ENCODE measurements at regions not wholly inside any gene's neighbourhood (a gene's known extent, or its start where the extent isn't known, plus 50 kb on each side); places are given as distances from the start of the nearest gene placed in this dataset.

DNA sequence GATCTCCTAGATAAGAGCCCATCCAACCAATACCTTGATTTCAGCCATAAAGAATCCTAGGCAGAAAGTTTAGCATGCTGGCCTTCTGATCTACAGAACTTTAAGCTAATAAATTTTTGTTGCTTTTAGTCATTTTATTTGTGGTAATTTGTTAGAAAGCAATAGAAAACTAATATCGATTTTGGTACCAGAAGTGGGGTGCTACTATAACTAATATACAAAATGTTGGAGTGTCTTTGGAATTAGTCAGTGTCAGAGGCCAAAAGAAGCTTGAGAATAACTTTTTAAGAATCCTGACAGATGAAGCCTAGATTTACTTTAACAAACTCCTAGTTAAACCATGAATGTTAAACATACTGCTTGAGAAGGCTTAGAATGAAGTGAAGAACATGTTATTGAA, 83.6 kb upstream of the HSF2 start:
- no peak for DNase-seq

DNA sequence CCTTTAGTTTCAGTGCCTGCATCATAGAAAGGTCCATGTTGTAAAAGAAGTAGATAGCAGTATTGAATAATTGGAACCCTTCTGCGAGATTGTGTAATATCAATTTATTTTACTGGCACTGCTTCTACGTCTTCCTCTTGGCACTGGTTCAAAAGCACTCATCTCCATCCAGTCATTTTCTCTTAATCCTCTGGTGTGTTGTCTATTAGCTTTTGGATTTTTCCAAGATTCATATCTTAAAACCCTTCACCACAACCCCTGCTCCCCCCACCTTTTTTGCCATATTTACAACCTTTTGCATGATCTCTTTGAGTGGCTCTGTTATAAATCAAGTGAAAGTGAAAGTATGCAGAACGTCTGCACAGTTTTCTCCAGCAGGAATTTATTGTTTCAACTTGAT, 76.6 kb upstream of the HSF2 start:
- no peak for DNase-seq

DNA sequence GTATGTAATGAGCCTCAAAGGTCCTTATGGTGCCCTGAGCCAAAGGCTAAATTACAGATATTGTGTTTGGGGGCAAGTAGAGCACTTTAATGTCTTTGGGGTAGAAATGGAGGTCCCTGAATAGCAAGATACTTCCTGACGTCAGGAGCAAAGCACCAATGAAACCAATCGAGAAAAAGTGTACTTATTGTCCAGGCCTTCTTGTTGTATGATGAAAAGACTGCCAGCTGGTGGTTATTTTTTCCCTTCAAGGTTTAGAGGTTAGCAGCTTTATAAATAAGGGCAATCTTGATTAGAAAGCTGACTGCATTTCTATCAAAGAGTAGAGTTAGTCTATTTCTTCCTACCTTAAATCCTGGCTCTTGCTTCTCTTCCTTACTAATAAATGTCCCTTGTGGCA, 76.1 kb upstream of the HSF2 start:
- DNase-seq: no peak

DNA sequence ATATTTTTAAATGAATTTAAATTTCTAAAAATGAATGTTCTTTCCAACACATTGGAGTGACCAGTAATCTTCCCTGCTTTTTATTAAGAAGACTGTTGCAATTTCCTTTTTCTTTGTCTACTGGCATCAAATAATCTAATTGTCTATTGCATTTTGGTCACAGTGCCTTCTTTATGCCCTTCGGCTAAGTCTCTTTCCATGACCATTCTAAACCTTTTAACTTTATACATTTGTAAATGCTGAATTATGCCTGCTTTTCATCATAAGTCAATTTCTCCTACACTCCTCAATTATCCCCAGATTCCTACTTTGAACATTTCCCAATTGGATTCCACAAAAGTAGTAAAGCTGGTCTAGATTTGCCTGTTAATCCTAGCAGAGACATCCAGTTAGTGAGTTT, 69.1 kb upstream of the HSF2 start:
- DNase-seq: no peak

DNA sequence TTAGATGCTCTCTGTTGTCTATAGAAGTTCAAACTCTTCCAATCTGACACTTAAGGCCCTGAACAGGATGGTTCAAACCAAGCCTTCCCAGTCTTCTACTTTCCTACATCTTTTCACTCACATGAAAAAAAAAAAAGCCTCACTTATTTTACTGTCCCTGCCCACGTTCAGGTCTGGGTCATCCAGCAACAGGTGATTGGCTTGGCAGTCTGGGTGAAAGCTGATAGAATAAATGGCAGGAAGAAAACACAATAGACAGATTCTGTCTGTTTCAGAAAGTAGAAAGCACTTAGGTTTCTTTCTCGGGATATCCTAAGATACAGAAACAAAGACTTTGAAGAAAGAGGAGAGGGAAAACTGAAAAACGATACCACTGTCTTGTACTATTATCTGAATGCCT, 61.8 kb upstream of the HSF2 start:
- no peak for DNase-seq

DNA sequence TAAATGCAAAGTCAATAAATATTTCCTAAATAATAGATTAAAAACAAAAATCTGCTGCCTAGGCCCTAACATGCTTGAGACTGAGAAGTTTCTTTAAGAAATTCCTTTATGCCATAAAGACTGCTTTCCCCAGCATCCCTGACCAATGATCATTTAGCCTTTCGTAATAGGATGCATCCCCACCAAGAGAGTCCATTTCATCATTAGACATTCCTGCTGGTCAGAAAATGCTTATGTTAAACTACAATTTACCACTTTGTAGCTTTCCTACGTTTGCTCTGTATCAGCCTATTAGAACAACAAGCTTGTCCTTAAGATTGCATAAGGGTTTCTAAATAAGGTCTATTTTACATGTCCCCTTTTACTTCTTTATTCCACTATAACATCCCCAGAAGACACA, 59.8 kb upstream of the HSF2 start:
- no peak for DNase-seq

DNA sequence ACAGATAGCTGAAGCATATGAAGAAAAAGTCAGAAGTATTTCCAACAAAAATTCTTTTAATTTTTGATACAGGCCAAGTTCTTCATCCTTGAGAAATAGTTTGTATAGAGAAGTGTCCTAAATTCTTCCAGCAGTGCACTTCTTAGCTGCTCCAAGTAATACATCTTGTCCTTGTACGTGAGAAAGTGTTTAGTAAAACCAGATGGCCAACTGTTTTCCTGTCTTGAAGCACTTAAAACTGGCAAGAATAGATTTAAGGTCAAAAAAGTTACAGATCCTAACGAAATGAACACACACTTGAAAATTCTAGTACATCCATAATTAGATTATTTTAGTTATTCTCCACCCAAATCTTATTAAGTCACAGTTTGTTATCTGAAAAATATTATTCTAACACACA, 52.2 kb upstream of the HSF2 start:
- no peak for DNase-seq

DNA sequence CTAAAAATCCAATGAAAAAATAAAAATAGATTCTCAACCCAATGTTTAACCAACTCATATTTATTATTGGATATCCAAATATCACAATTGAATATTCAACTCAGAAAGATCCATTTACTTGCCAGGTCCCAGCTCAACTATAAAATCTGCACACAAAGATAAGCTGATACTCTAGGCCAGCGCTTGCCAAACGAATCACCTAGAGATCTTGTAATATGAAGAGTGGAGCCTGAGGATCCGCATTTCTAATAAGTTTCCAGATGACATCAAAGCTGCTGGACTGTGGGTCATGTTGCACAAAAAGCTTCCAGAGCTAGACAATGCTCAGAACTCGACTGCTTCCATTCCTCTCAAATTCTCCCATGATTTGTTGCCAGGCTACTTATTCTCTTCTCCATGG, 51.7 kb upstream of the HSF2 start:
- no peak for DNase-seq

Measured in SHP77 treated with DMSO at 0.1 percent for 48 hours (cell line).